ENCODE measurements at regions not wholly inside any gene's neighbourhood (a gene's known extent, or its start where the extent isn't known, plus 50 kb on each side); places are given as distances from the start of the nearest gene placed in this dataset.

DNA sequence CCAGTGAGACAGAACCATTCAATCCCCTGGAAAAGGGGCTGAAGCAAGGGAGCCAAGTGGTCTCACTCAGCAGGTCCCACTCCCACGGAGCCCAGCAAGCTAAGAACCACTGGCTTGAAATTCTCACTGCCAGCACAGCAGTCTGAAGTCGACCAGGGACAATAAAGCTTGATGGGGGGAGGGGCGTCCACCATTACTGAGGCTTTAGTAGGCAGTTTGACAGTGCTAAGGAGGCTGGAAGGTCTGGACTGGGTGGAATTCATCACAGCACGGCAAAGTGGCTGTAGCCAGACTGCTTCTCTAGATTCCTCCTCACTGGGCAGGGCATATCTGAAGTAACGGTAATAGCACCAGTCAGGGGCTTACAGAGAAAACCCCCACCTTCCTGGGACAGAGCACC, 105.4 kb upstream of the GORAB start:
- TF ChIP-seq CTCF (IDR thresholded peaks at IDR 0.05) (no peak), POLR2A (IDR thresholded peaks at IDR 0.05) (no peak), POLR2AphosphoS5 (IDR thresholded peaks at IDR 0.05) (no peak)
